SK-N-MC (cell line): ENCODE measurements at regions not wholly inside any gene's neighbourhood (a gene's known extent, or its start where the extent isn't known, plus 50 kb on each side); places are given as distances from the start of the nearest gene placed in this dataset.

Experiments used
- FOXP2 ChIP-seq: optimal IDR thresholded peaks from 2 replicates; pipeline ENCODE3; 2011; ENCODE audit warnings: mild to moderate bottlenecking, moderate library complexity; ENCODE audit not compliant: insufficient read depth; ENCODE audit errors: extremely low read length, control extremely low read depth
- POLR2AphosphoS5 ChIP-seq: IDR thresholded peaks from 2 replicates; pipeline ENCODE4 v1.6.1; 2012; ENCODE audit warnings: mild to moderate bottlenecking, low read depth, low read length, borderline replicate concordance

GRCh38 chr6:103522045-103522444 lies 1337.7 kb downstream of the HACE1 start:
- TF ChIP-seq FOXP2 = no peak
- no peak for TF ChIP-seq POLR2AphosphoS5
